GM21825 (cell line): ENCODE measurements at regions not wholly inside any gene's neighbourhood (a gene's known extent, or its start where the extent isn't known, plus 50 kb on each side); places are given as distances from the start of the nearest gene placed in this dataset.

Experiments used
- ATAC-seq: cut with Tn5 transposase; IDR thresholded peaks from one replicate; pipeline ENCODE4 v1.9.1; 2021; ENCODE audit warnings: mild to moderate bottlenecking, moderate library complexity; ENCODE audit not compliant: unreplicated experiment

GRCh38 chr17:79524213-79525187 lies 86.4 kb downstream of the RBFOX3 start:
- ATAC-seq, result no peak

DNA sequence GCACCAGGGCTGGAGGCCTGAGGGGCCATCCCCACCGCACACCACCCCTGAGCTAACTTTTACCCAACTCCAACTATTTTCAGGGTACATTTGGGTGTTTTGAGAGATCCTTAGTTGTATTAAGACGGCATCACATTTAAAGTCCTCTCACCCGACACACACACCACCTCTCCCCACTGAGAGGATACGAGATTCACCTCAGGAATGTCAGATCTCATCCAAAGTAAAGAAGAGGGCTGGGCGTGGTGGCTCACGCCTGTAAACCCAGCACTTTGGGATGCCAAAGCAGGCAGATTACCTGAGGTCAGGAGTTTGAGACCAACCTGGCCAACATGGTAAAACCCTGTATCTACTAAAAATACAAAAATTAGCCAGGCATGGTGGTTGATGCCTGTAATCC lies 88.4 kb downstream of the RBFOX3 start:
- no peak for ATAC-seq

GRCh38 chr17:79521225-79521624 lies 89.6 kb downstream of the RBFOX3 start:
- no peak for ATAC-seq

DNA sequence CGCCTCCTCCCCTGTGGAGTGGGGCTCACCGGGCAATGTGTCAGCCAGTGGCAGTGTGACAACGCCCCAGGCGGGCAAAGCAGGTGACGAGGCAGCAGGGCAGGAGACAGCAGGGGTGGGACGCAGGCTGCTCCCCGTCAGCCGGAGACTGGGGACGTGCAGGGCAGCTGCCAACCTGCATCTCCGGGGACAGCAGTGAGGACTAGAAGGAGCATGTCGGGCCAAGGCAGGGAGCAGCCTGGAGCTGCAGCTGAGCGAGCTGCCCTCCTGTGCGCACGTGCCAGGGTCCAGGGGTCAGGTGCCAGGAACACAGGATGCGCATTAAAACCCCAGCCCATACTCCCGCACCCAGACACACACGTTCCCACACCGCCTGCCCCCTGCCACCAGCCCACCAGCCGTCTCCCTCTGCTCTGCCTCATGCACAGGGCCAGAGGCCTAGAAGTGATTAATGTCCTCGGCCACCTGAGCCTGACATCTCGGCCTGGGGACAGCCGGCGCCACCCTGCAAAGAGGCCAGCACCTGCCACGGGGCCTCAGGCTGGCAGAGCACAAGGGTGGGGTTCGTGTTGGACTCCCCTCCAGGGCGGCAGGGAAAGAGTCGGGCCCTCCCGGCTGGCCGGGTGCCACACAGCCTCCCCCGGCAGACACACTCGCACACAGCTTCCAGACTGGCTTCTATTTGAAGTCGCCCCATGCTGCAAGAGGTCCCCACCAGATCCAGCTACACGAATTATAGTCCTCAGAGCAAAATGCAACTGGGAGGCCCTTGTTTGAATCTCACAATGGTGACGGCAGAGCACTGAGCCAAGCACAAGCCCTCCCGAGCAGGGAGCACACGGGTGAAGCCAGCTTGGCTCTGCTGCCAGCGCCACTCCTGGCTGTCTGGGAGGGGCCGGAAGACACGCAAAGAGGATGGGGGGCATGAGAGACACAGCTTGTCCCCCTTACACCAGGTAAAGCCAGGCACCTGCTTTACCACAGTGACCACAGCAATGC lies 90.4 kb downstream of the RBFOX3 start:
- no peak for ATAC-seq

- no peak for ATAC-seq
Measured at GRCh38 chr17:79519601-79520000, 91.2 kb downstream of the RBFOX3 start.

GRCh38 chr17:79518585-79519523 lies 92.0 kb downstream of the RBFOX3 start:
- ATAC-seq, result no peak

DNA sequence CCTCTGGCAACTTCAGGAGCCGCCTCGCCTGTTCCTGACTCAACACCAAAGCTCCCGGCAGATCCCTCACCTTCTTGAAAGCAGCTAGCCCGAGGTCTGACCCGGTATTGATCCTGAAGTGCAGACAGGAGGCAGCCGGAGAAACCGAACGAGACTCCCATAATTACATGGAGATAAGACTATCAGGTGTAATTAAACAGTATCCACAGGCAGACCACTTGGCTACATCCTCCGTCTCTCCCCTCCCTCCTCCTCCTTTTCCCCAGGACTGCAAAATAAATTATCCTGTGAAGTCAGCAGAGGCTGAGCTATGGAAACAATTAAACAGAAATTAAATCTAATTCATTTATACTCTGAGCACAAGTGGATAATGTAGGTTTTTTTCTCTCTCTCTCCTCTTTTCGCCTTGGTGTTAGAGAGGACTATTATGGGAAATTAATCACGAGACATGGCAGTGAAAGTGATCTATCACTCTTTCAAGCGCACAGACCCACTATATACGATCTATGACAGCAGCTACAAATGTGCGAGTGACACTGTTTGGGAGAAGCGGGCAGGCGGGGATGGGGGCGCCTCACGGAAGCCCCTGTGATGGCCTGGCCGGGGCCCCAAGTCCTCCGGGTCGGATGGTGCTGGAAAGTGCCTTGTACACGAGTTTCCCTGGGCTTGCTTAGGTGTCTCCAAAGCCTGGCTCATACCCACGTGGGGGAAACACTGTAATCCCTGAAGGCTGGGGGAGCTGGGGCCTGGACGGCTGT lies 92.8 kb downstream of the RBFOX3 start:
- no peak for ATAC-seq

DNA sequence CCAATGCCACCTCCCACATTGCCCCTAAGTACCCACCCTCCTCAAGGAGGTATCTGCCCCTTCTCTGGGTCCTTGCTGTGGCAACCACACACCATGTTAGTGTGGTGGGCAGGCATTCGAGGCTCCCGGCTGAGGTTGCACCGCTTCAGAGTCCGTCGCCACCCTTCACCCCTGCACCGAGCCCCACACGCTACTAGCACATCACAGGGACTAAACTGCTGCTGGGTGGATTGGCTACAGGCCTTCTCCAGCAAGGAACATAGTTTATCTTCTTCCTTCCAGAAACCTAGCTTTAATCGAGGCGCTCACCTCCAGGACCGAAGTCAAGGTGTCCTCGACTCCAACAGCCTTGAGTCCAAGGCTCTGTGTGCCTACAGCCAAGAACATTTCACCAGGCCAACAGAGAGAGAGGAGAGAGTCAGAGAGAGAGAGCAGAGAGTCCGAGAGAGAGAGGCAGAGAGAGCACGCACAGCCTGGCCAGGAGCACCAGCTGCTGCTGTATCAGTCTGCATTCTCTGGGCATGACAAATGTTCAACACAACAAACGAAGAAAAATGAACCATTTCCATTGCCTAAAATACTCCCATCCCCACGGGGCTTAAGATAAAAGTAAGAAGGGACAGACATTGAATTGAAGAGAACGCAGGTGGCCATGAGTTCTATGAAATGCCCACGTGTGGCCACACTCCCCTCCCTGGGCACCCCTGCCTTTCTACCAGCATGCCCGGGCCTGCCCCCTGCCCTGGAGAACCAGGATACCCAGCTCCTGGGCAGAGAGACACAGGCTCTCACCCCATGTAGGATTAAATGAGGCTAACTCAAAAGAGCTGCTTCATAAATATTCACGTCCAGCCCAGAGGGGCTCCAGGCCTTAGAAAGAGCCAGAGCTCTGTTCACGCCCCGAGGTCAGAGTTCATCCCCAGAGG lies 94.9 kb downstream of the RBFOX3 start:
- no peak for ATAC-seq

- ATAC-seq, result no peak
Measured at GRCh38 chr17:79515110-79515509, 95.7 kb downstream of the RBFOX3 start.

- no peak for ATAC-seq
Measured at GRCh38 chr17:79513820-79514535, 96.9 kb downstream of the RBFOX3 start.

GRCh38 chr17:79513206-79513605 lies 97.6 kb downstream of the RBFOX3 start:
- no peak for ATAC-seq

GRCh38 chr17:79511471-79511870 lies 99.4 kb downstream of the RBFOX3 start:
- no peak for ATAC-seq

- ATAC-seq, result no peak
Measured at GRCh38 chr17:79510071-79510470, 100.8 kb downstream of the RBFOX3 start.

- ATAC-seq, result no peak
Measured at GRCh38 chr17:79509490-79509889, 101.4 kb downstream of the RBFOX3 start.

DNA sequence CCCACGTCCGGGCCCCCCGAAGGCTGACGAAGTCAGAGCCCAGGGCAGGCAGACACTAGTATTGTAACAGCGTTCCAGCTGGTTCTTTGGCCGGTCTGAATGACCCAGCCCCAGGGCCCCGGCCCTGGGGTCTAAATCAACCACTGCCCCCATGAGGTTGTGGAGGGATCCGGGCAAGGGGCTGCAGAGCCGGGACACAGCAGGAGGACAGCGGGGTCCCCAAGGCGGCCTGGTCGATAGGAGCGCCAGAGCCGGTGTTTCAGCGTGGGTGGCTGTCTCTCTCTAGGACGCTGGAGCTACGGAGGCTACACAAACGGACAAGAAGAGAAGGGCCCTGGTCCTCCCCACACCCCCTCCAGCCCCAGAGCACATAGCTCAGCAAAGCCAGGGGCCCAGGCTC lies 101.8 kb downstream of the RBFOX3 start:
- no peak for ATAC-seq

DNA sequence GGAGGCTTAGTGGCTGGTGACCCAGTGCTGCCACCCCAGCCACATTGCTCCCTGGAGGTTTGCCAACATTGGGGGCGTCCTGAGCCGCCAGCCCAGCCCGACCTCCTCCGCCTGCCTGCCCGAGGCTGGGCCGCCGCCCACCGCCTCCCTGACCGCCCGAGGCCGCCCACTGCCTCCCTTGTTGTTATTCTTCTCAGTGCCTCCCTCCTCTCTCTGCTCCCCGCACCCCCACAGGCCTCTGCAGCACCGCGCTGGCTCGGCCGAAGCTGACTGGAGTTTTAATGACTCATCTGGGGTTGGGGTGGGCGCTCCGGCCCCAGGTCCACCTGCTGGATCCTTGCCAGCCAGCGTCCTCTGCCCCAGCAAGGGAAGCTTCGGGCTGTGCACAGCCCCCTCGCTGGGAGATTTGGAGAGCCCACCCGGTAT lies 102.5 kb downstream of the RBFOX3 start:
- no peak for ATAC-seq

DNA sequence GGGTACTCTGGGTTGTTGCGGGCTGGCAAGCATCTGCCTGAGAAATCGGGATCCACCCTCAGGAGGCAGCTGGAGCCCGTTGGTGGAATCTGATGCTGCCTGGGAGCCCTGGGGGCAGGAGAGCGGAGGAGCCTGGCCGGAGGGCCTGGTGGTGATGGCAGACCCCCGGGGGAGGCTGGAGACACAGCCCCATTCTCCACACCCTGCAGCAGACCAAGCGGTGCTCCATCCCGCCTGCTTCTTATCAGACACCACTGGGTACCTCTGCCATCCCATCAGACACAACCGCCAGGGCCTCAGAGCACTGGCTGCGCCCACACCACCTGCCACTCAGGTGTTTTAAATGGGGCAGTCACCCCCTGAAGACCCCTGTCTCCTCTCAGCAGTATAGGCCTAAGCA lies 103.9 kb downstream of the RBFOX3 start:
- no peak for ATAC-seq
